HUDEP-2 (cell line): ENCODE measurements at regions not wholly inside any gene's neighbourhood (a gene's known extent, or its start where the extent isn't known, plus 50 kb on each side); places are given as distances from the start of the nearest gene placed in this dataset.
"Not testable (repeated sequence)": the region's sequence is repeated elsewhere in the genome, so short reads cannot be mapped to it uniquely, and the experiment has no call there.

Experiments
- DNase-seq, 76 experiments: peaks; one replicate each; lab custom pipeline; 2025; ENCODE audit not compliant: unreplicated experiment in 76 of 76; lab: John Stamatoyannopoulos, UW

DNA sequence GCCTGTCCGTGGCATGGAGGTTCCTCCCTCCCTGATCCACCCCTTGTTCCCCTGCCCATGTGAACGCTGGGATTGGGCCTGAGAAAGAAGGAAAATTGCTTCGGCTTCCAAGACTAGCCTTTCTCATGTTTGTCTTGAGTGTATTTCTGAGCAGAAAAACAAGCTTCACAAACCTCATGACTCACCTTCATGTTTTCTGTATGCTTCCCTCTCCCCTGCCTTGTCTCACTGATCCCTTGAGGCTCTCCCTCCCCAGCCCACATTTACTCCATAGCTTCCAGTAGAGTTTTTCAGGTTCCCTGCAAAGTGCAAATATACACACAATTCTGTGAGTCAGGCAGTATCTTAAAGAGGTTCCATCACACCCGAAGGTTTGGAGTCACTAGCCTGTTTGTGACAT lies 572.4 kb downstream of the UQCRFS1 start:
- DNase-seq, result no peak

DNA sequence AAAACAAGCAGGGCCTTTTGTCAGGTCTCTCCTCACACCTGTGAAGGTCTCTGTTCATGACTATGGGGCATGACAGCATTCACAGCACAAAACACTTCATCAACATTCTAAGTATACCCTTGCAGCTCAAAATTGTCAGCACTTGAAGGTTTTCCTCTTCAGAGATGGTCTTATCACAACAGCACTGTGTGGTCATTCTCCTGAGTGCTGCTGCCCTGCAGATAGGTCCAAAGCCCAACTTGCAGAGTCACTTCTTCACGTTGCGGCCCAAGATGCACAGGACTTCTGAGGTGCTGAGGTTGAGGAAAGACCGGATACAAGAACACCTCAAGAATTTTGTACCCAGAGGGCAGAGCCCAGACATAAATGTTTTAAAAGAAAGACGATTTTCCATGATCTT lies 574.5 kb downstream of the UQCRFS1 start:
- no peak for DNase-seq

DNA sequence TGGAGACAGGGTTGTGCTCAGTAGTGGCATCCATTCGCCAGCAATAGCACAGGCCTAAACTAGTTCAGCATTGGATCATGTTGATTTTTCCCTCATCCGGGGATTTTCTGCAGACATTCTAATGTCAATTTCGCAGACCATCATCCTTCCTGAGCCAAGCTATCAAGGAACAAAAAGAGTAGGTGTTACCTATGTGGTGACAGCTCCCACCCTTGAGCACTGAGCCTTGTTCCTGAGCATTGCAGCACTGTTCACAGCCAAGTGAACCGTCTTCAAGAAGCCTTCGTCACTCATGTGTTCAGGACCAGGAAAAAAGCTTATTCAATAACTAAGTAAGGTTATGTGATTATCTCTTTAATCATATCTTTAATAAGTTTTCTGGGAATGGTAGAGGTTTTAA lies 576.2 kb downstream of the UQCRFS1 start:
- no peak for DNase-seq

DNA sequence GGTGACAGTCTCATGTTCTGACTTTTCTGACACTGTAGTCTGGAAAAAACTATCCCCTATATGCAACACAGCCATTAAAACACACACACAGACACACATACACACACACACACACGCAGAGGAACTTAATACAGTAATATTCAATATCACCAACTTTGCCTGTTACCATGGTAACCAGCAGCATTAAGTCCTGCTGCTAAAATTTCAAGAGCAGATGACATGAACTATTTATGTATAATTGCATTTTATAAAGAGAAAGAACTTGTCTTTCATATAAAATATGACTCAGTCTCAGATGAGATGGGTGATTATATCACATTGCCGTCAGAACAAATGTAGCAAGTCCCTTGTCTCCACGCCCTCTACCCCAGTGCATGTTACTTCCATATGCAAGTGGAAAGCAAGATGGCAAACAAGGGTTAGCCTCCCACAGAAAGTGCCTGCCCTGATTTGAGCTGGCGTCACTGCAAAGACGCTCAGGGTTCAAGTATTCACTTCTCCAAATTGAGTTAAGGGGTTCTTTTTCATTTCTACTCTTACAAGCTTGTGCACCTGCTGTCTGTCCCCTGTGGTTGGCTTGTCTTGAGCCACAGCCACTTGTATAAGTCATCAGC lies 576.8 kb downstream of the UQCRFS1 start:
- no peak for DNase-seq

DNA sequence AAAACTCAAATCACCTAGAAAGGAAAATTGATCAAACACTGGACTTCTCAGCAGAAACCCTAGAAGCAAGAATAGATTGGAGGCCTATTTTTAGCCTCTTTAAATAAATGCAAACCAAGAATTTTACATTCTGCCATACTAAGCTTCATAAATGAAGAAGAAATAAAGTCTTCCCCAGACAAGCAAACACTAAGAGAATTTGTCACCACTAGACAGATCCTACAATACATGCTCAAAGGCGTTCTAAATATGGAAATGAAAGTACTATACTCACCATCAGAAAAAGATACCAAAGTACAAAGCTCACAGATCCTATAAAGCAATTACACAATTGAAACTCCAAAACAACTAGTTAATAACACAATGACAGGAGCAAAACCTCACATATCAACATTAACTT lies 578.1 kb downstream of the UQCRFS1 start:
- no peak for DNase-seq

DNA sequence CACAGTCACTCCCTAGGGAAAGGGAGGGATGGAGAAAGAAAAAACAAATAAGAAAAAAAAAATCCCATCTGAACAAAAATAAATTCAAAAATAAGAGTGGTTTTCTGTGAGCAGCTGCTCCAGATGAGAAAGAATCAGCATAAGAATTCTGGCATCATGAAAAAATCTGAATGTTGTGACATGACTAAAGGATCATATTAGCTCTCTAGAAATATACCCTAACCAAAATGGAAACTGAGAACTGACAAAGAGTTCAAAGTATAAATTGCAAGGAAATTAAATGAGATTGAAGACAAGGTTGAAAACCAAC lies 579.0 kb downstream of the UQCRFS1 start:
- no peak for DNase-seq

DNA sequence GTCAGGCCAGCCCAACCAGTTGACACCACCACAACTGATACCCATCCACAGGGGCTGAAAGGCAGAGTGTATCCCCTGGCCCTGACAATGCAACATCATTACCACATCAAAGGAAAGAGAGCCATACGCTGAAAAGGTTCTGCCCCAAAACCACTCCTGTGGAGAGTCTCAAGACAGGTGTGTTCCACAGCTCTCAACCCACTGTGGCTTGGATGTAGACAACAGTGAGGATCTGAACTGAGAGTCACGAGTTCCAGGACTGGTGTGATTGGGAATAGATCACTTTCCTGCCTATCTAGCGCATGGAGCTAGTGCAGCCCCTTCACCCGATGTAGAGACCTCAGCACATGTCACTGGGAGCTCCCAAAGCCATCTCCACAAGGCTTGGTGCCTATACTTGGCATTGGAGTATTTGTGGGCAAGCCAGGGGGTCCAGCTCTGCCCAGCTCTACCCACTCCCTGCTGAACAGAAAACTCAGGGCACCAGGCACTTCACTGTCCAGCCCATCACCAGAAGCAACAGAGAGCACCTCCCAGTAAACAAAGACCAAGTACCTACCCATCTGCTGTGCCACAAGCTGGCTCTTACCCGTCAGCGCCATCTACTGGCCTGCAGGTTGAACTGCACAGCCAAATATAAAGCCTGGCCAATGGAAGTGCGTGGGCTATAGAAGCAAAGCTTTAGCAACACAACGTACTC lies 579.5 kb downstream of the UQCRFS1 start:
- DNase-seq, result peak in 50 of 76 experiments; percentile 2 to 88 (median 42)

DNA sequence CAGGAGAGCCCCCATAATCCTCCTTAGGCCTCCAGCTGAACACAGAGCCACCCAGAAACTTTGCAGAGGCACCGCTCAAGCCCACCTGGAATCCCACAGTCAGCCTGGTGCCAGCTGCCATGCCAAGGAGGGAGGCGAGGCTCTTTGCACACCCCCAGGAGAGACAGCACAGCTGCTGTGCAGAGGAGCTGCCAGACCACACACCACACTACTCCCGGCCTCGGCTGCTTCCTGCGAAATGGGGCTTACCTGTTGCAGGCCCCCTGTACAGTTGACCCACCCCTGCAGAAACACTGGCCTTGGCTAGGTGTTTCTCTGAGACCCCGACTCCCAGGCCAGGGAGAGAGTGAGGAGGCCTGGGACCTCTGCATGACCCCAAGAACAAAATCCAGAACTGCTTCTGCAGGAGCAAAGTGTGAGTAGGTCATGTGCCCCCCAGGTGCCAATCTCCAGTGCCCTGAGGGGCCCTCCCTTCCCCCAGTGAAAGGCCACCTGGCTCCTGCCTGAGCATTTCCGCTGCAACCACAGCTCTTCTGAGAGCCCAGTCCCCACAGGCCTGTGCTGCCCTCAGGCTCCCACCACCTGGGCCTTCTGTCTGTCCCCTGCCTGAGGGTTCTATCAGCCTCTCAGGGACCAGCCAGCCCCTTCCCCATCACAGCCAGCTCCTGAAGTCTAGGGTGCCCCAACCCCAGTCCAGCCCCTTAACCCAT lies 580.4 kb downstream of the UQCRFS1 start:
- no peak for DNase-seq

DNA sequence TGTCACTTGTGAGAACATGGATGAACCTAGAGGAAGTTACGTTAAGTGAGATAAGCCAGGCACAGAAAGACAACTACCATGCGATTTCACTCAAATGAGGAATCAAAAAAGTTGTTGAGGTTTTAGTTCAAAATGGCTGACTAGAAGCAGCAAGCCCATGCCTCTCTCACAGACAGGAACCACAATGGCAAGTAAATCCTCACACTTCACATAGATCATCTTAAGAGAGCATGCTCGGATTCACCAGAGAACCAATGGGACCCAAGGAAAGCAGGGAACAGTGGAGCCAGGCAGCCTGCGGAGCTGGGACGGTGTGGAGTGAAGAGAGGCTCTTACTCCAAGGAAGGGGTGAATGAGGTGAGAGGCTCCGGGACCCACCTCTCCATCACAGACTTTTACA lies 581.0 kb downstream of the UQCRFS1 start:
- no peak for DNase-seq

DNA sequence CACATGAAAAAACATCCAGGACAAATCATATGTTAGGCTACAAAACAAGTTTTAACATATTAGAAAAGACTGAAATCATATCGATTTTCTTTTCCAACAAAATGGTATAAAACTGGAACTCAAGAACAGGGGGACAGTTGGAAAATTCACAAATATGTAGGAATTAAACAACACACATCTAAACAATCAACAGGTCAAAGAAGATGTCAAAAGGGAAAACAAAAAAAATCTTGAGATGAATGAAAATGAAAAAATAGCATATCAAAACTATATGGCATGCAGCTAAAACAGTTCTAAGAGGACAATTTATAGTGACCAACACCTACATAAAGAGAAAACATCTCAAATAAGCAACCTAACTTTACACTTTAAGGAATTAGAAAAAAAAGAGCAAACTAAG lies 585.3 kb downstream of the UQCRFS1 start:
- no peak for DNase-seq

DNA sequence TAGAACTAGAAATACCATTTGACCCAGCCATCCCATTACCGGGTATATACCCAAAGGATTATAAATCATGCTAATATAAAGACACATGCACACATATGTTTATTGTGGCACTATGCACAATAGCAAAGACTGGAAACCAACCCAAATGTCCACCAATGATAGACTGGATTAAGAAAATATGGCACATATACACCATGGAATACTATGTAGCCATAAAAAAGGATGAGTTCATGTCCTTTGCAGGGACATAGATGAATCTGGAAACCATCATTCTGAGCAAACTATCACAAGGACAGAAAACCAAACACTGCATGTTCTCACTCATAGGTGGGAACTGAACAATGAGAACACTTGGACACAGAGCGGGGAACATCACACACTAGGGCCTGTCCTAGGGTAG lies 586.5 kb downstream of the UQCRFS1 start:
- DNase-seq, result not testable (repeated sequence)

DNA sequence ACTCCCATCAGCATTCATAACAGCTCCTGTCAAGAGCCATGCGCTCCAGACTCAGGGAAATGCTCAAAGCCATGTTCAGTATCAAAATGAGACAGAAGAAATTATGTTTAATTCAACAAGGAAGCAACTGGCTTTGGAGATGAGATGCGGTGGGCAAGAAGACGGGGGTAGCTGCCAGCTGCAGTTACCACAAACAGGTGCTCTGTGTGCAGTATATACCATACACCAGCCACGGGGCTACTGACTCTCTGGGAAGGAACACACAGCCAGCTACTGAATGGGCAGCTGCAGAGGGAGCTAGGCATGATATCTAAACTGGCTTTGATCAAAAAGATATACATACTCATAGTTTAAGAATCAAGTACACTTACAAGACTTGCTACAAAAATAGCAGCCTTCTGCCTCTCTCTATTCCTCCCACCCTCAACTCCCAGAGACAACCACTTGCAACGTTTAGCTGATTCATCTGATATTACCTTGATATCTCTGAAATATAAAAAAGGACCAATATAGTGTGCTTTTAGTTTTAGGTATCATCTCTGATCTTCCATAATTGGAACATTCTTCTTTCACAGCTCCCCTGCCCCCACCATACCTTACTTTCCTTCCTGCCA lies 593.0 kb downstream of the UQCRFS1 start:
- DNase-seq, result no peak

DNA sequence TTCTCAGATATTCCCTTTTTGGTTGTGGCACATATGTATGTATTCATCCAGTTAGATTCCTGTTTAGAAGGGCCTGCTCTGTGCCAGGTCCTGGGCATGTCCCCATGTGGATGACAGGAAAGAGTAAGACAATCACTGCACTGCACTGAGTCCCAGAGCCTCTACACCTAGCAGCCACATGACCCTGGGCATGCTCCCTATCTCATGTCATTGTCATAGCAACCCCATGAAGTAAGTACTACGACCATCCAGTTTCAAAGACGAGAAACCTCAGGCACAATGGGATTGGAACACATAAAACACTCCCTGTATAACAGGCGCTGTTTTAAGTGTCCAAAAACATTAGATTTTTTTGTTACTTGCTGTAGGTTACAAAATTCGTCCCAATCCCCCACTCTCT lies 594.4 kb downstream of the UQCRFS1 start:
- DNase-seq, result no peak

DNA sequence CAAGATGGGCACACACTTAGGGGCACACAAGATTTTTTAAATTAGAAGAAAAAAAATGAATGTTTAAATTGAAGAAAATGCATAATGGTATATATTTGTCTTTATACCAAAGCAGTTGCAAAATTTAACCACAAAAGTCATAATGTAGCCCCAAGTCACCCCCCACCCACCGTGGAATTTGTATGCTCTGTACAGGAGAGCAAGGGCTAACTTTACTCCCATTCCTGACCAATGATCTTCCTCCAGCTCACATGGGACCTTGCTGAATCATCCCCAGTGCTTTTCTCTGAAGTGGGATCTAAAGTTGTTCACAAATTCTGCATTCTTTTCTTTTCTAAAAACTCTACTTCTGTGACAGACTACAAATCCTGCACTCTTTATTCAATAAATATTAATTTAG lies 597.0 kb downstream of the UQCRFS1 start:
- DNase-seq, result peak in 5 of 76 experiments; percentile 34 to 68 (median 60)

DNA sequence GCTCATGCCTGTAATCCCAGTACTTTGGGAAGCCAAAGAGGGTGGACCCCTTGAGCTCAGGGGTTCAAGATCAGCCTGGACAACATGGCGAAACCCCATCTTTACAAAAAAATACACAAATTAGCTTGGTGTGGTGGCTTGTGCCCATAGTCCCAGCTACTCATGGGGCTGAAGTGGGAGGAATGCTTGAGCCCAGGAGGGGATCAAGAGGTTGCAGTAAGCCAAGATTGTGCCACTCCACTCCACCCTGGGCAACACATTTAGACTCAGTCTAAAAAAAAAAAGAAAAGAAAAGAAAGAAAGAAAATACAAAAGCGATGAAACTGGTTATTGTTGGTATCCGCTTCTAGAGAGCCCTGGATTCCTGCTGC lies 597.4 kb downstream of the UQCRFS1 start:
- DNase-seq, result peak in 7 of 76 experiments; percentile 33 to 79 (median 65)

DNA sequence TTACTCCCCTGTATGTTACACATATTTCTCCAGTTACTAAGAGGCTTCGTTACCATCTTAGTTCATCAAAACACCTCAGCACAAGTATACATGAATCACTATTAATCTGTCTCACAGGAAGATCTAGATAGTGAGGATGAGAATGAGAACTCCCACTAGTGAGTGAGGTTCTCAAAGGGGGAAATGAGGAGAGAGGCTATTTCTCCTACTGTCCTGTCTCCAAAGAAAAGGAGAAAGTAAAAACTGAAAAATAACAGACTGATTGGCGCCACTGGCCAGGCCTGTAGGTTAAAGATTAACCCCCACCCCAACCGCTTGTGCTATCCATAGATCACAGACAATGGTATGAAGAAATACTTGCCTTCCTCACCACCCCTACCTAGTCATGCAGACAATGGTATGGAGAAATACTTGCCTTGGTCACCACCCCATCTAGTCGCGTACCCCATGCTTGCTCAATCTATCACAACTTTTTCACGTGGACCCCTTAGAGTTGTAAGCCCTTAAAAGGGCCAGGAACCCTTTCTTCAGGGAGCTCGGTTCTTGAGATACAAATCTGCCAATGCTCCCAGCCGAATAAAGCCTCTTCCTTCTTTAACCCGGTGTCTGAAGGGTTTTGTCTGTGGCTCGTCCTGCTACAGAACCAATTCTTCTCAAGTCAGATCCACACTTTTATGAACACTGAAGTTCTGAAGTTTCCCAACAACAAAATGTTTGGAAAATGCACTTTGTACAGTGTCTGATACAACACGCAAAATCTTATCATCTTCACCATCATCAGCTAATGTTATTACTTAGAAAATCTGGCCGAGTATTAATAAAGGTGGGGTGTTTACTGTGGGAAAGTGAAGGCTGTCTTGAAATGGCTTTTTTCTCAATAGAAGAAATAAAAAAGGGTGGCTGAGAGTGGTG lies 598.1 kb downstream of the UQCRFS1 start:
- peak in 10 of 76 experiments; percentile 35 to 79 (median 66) for DNase-seq

DNA sequence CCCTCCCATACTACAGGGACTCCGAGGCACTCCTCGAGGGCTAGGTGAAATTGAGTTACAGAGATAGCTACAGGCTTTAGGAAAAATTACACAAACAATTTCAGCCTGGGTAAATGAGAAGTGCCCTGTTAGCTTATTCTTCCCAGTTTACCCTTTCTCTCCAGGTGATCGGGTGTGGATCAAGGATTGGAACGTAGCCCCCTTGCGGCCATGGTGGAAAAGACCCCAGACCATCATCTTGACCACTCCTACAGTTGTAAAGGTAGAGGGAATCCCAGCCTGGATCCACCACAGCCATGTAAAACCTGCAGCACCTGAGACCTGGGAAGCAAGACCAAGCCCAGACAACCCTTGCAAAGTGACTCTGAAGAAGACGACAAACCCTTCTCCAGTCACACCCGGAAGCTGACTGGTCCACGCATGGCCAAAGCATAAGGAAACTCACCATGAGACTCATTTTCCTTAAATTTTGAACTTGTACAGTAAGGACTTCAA lies 600.6 kb downstream of the UQCRFS1 start:
- peak in 2 of 76 experiments; percentile 23 to 52 for DNase-seq

DNA sequence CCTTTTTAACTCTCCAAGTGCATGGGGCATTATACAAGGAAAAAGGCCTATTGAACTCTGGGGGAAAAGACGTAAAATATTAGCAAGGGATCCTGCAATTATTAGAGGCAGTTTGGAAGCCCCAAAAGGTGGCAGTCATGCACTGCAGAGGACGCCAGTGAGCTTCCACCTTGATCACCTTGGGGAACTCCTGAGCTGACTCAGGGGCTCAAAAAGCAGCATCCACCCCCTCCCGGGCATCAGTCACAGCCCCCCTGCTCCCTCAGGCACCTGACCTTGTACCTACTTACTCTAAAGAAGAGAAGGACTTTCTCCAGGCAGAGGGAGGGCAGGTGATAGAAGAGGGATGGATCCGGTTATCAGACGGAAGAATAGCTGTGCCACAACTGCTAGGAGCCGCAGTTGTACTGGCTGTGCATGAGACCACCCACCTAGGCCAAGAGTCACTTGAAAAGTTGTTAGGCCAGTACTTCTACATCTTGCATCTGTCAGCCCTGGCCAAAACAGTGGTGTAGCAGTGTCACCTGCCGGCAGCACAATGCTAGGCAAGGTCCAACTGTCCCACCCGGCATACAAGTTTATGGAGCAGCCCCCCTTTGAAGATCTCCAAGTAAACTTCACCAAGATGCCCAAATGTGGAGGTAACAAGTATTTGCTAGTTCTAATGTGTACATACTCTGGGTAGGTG lies 601.6 kb downstream of the UQCRFS1 start:
- DNase-seq, result peak in 3 of 76 experiments; percentile 28 to 52 (median 48)

DNA sequence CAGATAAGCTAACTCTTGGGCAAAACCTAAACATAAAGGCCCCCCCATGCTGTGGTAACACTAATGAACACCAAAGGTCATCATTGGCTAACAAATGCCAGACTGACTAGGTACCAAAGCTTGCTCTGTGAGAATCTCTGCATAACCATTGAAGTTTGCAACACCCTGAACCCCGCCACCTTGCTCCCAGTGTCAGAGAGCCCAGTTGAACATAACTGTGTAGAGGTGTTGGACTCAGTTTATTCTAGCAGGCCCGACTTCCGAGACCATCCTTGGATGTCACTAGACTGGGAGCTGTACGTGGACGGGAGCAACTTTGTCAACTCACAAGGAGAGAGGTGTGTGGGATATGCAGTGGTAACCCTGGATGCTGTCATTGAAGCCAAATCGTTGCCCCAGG lies 602.2 kb downstream of the UQCRFS1 start:
- peak in 4 of 76 experiments; percentile 46 to 60 (median 56) for DNase-seq

DNA sequence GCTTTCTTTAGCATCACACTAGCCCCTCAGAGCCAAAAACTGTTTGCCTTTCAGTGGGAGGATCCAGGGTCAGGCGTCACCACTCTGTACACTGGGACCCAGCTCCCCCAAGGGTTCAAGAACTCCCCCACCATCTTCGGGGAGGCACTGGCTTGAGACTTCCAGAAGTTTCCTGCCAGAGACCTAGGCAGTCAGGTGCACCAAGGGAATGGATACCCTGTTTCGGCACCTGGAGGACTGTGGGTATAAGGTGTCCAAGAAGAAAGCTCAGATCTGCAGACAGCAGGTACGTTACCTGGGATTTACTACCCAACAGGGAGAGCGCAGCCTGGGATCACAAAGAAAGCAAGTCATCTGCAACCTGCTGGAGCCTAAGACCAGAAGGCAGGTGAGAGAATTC lies 603.0 kb downstream of the UQCRFS1 start:
- DNase-seq, result peak in 1 of 76 experiments; percentile 59
